HG02798 (cell line): ENCODE measurements at regions not wholly inside any gene's neighbourhood (a gene's known extent, or its start where the extent isn't known, plus 50 kb on each side); places are given as distances from the start of the nearest gene placed in this dataset.

ENCODE experiments used
- ATAC-seq: cut with Tn5 transposase; IDR thresholded peaks from one replicate; pipeline ENCODE4 v1.9.1; 2021; ENCODE audit warnings: mild to moderate bottlenecking; ENCODE audit not compliant: unreplicated experiment, poor library complexity

DNA sequence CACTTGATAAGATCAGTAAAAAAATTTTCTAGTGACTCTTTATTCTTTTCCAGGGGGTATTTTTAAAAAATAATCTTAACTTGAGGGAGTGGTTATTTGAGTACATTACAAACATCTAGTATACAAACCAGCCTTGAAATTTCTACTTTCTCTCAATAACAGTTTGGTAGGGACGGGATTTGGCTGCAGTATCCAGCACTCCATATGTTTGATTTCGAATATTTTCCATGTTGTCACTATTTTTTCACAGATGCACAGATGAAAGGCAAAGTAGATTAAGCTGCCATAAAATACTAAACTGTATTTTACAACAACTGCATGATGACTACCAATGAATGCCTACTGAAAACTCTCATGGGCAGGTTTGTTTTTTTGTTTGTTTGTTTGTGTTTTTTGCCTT lies 225.0 kb downstream of the COX7B2 start:
- no peak for ATAC-seq

DNA sequence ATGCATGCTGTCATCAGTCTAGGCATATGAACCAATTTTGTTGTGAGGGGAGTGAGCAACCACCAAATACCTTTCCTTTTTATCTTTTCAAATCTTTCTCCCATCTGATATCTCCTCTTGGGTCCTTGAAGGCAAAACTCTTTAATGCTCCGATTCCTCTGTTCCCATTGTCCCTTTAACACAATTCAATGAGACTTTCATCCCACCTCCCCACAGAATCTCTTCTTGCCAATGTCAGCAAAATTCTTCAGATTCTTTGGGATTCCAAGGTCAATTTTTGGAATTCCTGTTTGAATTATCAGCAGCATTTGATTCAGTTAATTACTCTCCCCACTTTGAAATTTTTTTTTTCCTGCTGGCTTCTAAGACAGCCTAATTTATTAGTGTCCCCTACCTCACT lies 232.7 kb downstream of the COX7B2 start:
- no peak for ATAC-seq

DNA sequence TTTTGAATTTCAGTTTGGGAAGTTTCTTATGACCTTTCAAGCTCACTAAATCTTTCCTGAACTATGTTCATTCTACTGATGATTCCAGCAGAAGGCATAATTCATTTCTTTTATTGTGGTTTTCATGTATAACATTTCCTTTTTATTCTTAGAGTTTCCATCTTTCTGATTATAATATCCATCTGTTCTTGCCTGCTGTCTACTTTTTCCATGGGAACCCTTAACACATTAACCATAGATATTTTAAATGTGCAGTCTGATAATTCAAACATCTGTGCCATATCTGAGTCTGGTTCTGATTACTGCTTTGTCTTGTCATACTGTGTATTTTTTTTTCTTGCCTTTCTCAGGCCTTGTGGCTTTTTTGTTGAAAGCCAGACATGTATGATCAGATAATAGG lies 234.7 kb downstream of the COX7B2 start:
- ATAC-seq = no peak

DNA sequence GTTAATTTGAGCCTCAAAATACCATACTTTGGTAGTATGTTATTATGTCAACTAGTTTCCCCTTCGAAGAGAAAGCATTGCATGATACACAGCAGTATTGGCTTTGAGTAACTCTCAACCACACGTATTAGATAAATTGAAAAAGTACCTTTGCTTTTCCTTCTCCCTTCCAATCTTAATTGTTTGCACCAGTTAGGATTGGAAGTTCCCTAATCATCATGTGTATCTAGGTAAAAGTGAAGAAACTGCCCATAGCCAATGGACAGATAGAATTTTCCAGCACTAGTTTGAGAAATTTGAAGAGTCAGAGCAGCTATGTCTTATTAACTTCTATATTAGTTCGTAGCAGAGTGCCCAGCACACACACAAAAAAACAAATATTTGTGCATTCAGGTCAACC lies 241.3 kb downstream of the COX7B2 start:
- ATAC-seq = no peak

DNA sequence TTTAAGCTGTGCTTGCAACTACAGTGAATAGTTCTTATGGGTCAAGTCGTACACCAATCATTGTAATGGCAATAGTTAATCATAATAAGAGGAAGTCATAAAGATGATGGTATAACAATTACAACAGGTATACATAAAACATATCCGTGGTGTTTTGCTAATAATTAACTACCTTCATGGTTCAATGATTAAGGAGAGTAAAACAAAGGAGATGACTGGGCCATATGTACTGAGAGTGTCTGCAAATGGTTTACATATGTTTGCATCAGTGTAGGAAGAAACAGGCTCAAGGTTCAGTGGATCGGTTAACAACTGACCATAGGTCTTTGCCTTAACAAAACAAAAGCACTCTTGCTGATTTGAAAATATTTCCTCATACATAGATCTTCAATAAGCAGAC lies 253.0 kb downstream of the COX7B2 start:
- no peak for ATAC-seq

DNA sequence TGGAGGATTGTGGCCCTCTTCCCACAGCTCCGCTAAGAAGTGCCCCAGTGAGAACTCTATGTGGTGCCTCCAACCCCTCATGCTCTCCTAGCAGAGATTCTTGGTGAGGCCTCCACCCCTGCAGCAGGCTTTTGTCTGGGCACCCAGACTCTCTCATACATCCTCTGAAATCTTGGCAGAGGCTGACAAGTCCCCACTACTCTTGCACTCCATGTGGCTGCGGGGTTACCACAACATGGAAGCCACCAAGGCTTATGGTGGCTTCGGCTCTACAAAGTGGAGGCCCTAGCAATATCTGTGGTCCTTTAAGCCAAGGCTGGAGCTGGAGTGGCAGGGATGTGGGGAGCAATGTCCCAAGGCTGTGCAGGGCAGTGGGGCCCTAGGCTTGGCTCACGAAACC lies 255.2 kb downstream of the COX7B2 start:
- ATAC-seq = no peak

DNA sequence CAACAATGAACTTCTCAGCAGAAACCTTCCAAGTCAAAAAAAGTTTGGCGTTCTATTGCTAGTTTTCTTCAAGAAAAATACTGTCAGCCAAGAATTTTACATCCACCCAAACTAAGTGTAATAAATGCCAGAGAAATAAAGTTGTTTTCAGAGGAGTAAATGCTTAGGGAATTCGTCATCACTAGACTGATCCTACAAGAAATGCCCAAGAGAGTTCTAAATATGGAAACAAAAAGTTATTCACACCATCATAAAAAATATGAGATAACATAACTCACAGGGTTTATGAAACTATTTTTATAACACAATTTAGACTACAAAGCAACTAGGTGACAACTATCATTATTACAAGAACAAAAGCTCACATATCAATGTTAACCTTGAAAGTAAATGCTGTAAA lies 259.5 kb upstream of the GABRA2 start:
- ATAC-seq = no peak

DNA sequence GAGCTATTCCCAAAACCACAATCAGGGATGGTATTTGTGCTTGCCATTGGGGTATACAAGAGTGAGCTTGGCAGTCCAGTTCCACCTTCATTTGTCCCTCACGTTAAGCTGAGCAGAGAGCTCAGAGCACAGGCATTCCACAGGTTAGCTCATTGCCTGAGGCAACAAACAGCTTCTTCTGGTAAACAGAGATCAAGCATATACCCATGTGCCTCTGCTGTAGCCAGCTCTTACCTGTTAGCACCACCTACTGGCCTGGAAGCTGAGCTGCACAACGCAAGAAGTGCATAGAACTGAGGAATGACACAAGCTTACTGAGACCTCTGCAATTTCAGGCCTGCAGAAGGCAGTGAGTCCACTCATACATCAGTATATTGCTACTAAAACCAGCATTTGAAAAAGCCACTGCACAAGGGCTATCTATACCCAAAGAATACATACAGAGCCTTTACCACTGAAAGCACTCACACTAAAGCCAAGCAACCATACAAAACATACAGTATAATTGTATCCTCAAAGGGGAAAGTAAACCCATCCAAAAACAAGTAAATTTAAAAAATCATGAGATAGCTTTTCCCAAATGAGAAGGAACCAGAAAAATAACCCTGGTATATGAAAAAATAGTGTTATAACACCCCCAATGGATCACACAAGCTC lies 258.3 kb upstream of the GABRA2 start:
- peak; percentile 94 for ATAC-seq

DNA sequence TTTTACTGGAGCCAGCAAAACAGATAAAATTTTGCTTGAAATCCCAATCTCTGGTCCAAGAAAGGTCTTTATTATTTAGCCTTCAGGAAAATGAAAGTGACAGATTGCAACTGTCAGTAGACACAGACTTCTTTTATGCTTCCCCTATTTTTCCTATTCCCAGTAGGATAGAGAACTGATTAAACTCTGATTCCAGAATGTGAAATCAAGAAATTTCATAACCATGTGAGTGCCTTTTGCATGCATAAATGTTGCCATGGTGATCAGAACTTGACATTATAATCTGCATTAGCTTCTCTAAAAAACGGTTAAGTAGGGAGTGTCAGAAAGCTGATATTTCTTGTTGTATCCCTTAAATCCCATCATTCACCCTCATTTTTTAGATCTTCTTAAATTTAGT lies 255.2 kb upstream of the GABRA2 start:
- ATAC-seq = no peak
